HAP-1 (cell line): ENCODE measurements at regions not wholly inside any gene's neighbourhood (a gene's known extent, or its start where the extent isn't known, plus 50 kb on each side); places are given as distances from the start of the nearest gene placed in this dataset.

Experiments used
- DNase-seq, 2 experiments: peaks; one replicate each; pipeline ENCODE4 v3.0.0-alpha.2; 2016 to 2020; ENCODE audit warnings: low spot score in 2 of 2
- H3K27me3 ChIP-seq: fragments of 250-450 bp; sonication (Bioruptor Pico); 2 replicates; pipeline ENCODE4 v1.5.1; 2020; ENCODE audit warnings: low read depth, mild to moderate bottlenecking, moderate library complexity
- H3K36me3 ChIP-seq: fragments of 250-450 bp; sonication (Bioruptor Pico); replicated peaks from 2 replicates; pipeline ENCODE4 v1.5.1; 2020; ENCODE audit warnings: mild to moderate bottlenecking
- H3K4me1 ChIP-seq: fragments of 250-450 bp; sonication (Bioruptor Pico); 2 replicates; pipeline ENCODE4 v1.5.1; 2020; ENCODE audit warnings: mild to moderate bottlenecking
- H3K4me3 ChIP-seq: fragments of 250-450 bp; sonication (Bioruptor Pico); 2 replicates; pipeline ENCODE4 v1.5.1; 2020; ENCODE audit warnings: mild to moderate bottlenecking, moderate library complexity
- H3K9me3 ChIP-seq: fragments of 250-450 bp; sonication (Bioruptor Pico); 2 replicates; pipeline ENCODE4 v1.5.1; 2020; ENCODE audit warnings: mild to moderate bottlenecking, moderate library complexity
- in situ Hi-C: fragments of 300-500 bp; cut with MboI; formaldehyde crosslinking; loops from 3 replicates; pipeline ENCODE4 v1.14.3; 2020; ENCODE audit warnings: low sequenced_read_pairs, inconsistent platforms, mixed read lengths

DNA sequence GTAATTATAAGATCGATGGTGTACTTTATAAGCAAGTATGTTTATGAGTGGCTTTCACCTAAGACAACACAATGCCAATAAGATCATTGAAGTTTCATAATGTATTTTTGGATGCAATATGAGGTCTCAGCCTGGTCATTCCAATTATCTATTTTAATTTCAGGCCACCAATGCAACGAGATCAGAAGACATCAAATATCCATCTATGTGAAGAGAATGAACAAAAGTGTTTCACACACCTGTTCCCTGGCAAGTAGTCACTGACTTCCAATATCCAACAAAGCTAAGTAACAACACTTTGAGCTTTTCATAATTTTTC lies 53.6 kb upstream of the TMCO5A start:
- H3K27me3 ChIP-seq = no peaks in the 10 kb centered on the region
- peaks cover 6% of the 10 kb centered on the region for H3K4me1 ChIP-seq
- in situ Hi-C loops = loop anchor here (25.0 kb wide), 1 partner anchor 993 kb away; no protein-coding TSS in a partner anchor
- DNase-seq = no peak
- no peaks in the 10 kb centered on the region for H3K36me3 ChIP-seq
- no peaks in the 10 kb centered on the region for H3K9me3 ChIP-seq
- no peak overlapping the region for H3K4me3 ChIP-seq

DNA sequence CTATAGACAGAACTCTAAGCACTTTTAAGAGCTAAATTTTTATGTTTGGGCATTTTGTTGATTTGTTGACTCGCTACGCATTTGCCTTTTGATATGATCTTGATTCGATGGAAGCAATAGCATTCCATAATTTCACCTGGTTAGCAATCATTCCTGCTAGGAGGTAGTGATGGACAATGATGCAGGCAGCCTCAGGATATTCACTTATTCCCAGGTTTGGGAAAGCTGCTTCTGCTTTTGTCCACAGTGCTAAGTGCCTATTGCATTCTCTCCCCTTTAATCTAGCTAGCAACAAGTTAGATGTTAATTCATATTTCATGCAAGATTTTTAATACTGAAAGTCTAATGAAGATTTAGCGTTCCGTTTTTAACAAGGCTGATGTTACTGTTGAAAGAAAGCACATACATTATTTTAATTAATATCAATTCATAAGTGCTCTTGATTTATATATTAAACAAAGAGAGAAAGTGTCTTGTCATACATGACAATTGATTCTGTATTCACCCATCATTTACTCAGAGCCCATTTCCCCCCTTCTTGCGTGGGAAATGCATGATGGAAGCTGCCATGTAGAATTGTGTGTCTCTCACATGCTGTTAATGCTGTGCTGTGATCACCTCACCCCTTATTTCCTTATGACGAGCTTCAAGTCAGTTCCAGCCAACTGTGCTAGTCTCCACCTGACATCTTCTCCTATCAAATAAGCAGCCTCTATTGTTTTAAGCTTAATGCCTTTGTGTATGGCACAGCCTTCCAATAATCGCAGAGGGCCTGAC lies 53.0 kb upstream of the TMCO5A start:
- Histone ChIP-seq H3K9me3 (no peaks in the 10 kb centered on the region), H3K36me3 (no peaks in the 10 kb centered on the region), H3K27me3 (no peaks in the 10 kb centered on the region), H3K4me3 (no peak overlapping the region), H3K4me1 (peaks cover 6% of the 10 kb centered on the region)
- DNase-seq = no peak
- in situ Hi-C loops = loop anchor here (25.0 kb wide), 1 partner anchor 994 kb away; no protein-coding TSS in a partner anchor

GRCh38 chr15:37882640-37883039 lies 51.8 kb upstream of the TMCO5A start:
- Histone ChIP-seq H3K27me3 (no peaks in the 10 kb centered on the region), H3K4me3 (no peak overlapping the region), H3K36me3 (no peaks in the 10 kb centered on the region), H3K9me3 (no peaks in the 10 kb centered on the region), H3K4me1 (peaks cover 6% of the 10 kb centered on the region)
- in situ Hi-C loops = loop anchor here (25.0 kb wide), 1 partner anchor 995 kb away; no protein-coding TSS in a partner anchor
- no peak for DNase-seq
